ENCODE measurements at regions not wholly inside any gene's neighbourhood (a gene's known extent, or its start where the extent isn't known, plus 50 kb on each side); places are given as distances from the start of the nearest gene placed in this dataset.

DNA sequence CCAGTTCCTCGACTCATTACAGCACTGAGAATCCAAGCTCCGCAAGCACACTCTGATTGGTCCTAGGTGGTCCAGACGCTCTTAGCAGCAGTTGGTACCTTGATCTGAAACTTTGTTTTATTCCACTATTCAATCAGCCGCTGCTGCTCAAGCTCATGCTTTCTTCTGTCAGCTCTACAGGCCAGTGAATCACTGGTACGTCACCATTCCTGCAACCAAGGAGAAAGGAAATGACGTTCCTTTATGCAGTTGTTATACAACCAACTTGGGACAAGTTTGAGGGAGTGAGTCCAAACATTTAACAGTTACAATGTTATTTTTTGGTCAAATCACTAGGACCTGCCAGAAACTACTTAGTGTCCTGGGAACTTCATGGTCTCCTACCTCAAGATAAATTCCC lies 398.8 kb upstream of the TMEFF2 start:
- no peak for TF ChIP-seq EZH2 (IDR thresholded peaks at IDR 0.05; ENCODE audit: borderline replicate concordance, insufficient read depth, low read depth, low read length, poor library complexity, severe bottlenecking)
- TF ChIP-seq, protein P1, sequence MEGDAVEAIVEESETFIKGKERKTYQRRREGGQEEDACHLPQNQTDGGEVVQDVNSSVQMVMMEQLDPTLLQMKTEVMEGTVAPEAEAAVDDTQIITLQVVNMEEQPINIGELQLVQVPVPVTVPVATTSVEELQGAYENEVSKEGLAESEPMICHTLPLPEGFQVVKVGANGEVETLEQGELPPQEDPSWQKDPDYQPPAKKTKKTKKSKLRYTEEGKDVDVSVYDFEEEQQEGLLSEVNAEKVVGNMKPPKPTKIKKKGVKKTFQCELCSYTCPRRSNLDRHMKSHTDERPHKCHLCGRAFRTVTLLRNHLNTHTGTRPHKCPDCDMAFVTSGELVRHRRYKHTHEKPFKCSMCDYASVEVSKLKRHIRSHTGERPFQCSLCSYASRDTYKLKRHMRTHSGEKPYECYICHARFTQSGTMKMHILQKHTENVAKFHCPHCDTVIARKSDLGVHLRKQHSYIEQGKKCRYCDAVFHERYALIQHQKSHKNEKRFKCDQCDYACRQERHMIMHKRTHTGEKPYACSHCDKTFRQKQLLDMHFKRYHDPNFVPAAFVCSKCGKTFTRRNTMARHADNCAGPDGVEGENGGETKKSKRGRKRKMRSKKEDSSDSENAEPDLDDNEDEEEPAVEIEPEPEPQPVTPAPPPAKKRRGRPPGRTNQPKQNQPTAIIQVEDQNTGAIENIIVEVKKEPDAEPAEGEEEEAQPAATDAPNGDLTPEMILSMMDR (IDR thresholded peaks at IDR 0.05): no peak

Data from B cell (primary cell).